ENCODE measurements at regions not wholly inside any gene's neighbourhood (a gene's known extent, or its start where the extent isn't known, plus 50 kb on each side); places are given as distances from the start of the nearest gene placed in this dataset.

DNA sequence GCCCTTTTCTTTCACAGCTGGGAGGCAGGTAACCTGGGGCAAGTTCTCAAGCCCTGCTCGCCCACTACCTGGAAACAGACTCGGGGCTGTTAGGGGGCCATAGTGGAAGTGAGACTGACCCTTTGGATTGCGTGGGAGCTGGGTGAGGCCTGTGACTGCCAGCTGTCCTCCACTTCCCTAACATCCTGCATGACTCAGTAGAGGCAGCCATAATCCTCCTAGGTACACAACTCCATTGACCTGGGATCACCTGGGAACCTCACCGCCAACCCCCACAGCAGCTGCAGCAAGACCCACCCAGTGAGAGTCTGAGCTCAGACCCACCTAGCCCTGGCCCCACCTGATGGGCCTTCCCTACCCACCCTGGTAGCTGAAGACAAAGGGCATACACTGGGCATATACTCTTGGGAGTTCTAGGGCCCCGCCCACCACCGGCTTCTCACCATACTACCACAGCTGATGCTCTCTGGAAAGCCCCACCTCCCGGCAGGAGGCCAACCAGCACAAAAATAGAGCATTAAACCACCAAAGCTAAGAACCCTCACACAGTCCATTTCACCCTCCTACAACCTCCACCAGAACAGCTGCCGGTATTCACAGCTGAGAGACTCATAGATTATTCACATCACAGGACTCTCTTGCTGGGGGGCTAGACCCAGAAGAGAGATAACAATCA is 61.1 kb upstream of the DCTD start:
- TF ChIP-seq TARDBP (IDR thresholded peaks at IDR 0.05) (no peak), FOXM1 (IDR thresholded peaks at IDR 0.05; ENCODE audit: borderline replicate concordance) (no peak), L3MBTL2 (conservative IDR thresholded peaks at IDR 0.05) (no peak), SUZ12 (IDR thresholded peaks at IDR 0.05) (no peak), BHLHE40 (IDR thresholded peaks at IDR 0.05; ENCODE audit: borderline replicate concordance) (no peak), FOXA1 (IDR thresholded peaks at IDR 0.05) (no peak), ZNF384 (IDR thresholded peaks at IDR 0.05) (no peak), NFRKB (IDR thresholded peaks at IDR 0.05) (no peak), SP1 (IDR thresholded peaks at IDR 0.05) (no peak), LEF1 (IDR thresholded peaks at IDR 0.05; ENCODE audit: borderline replicate concordance) (no peak), FOXK2 (IDR thresholded peaks at IDR 0.05) (no peak), ARNT (IDR thresholded peaks at IDR 0.05) (no peak), ELF4 (IDR thresholded peaks at IDR 0.05) (no peak)
- TF ChIP-seq, protein P1, sequence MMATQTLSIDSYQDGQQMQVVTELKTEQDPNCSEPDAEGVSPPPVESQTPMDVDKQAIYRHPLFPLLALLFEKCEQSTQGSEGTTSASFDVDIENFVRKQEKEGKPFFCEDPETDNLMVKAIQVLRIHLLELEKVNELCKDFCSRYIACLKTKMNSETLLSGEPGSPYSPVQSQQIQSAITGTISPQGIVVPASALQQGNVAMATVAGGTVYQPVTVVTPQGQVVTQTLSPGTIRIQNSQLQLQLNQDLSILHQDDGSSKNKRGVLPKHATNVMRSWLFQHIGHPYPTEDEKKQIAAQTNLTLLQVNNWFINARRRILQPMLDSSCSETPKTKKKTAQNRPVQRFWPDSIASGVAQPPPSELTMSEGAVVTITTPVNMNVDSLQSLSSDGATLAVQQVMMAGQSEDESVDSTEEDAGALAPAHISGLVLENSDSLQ (IDR thresholded peaks at IDR 0.05), result no peak

Data from HEK293T (cell line).